ENCODE measurements at regions not wholly inside any gene's neighbourhood (a gene's known extent, or its start where the extent isn't known, plus 50 kb on each side); places are given as distances from the start of the nearest gene placed in this dataset.

- no peak for DNase-seq (ENCODE audit: low spot score)
Observed at GRCh38 chr18:78701771-78702396, 277.7 kb upstream of the SALL3 start.

GRCh38 chr18:78703291-78703690 lies 276.3 kb upstream of the SALL3 start:
- no peak for DNase-seq (ENCODE audit: low spot score)

GRCh38 chr18:78704971-78705461 lies 274.6 kb upstream of the SALL3 start:
- no peak for DNase-seq (ENCODE audit: low spot score)

DNA sequence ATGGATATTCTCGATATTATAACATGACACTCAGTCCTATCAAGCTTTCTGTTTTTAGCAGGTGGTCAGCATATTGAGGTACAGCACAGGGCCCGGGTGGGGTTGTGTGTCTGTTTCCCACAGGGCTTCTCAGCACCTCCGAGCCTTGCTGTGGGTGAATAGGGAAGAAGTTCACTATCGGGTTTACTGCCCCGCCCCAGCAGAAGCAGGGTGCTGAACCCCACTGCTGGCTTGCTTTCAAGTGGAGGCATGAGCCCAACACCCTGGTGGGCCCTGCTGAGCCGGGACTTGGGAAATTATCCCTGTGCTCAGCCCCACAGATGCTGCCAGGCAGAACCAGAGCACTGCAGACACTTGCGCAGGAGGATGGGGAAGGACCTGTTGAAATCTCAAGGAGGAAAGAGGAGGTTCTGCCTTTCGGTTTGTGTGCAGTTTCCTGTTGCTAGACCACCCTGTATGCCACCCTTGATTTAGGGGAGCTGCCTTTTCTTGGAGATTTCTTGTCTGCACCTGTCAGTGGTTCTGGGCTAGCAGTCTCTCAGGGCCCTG lies 270.3 kb upstream of the SALL3 start:
- no peak for DNase-seq (ENCODE audit: low spot score)

DNA sequence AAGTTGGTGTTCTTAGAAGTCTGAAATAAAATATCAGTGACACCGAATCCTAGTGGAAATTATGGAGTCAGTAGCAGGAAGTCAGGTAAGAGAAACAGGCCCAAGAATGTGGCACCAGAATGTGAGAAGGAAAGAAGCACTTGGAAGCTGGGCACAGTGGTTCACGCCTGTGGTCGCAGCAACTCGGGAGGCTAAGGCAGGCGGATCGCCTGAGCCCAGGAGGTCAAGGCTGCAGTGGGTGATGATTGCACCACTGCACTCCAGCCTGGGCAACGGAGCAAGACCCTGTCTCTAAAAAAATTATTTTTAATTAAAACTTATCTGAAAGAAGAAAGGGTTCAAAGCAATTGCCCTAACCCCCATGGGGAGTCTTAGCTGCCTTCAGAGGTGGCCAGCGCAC lies 268.3 kb upstream of the SALL3 start:
- DNase-seq (ENCODE audit: low spot score) = no peak

DNA sequence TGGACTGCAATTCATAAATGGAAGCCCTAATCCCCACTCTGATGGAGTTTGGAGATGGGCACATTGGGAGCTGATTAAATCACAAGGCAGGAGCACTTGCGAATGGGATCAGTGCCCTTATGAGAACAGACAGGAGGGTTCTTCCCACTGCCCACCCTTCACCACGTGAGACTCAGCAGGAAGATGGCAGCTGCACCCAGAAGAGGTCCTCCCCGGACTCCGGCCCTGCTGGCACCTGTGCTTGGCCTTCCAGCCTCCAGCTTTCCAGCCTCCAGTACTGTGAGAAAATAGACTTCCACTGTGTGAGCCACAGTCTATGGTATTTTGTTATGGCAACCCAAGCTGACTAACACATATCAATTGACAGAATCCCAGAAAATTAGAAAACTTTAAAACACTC lies 267.6 kb upstream of the SALL3 start:
- DNase-seq (ENCODE audit: low spot score) = no peak

- peak; percentile 32 for DNase-seq (ENCODE audit: low spot score)
Observed at GRCh38 chr18:78713069-78713468, 266.5 kb upstream of the SALL3 start.

DNA sequence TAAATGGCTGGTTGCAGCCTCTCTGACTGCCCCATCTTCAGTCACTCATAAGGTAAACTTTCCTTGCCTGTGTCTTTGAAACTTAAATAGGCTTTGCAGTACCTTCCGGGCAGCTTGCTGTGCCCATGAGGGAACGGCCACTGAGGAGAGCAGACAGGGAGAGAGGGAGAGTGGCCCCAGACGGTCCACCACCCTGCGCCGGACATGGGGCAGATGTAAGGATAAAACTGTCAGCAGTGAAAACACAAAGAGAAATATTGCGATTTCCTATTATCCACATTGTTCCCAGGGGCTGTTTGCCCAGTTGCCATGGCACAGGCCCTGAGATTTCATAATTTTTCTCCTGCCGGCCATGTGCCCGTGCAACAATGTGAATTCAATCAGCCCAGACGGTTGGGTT lies 265.9 kb upstream of the SALL3 start:
- no peak for DNase-seq (ENCODE audit: low spot score)

DNA sequence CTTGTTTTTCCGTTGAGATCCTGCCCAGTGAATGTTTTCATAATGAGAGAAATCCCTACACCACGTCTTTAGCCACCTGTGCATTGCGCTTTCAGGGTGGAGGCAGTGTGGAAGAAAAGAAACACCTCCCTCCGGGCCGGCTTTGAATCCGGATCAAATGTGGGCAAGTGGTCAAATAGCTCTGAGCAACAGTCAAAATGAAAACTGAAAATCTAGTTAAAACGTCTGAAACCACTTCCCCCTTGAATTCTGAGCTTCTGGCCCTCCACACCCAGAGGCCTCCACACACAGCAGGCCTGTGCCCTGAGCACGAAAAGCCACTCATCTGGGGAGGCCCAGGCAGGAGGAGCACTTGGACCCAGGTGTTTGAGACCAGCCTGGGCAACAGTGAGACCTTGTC lies 263.6 kb upstream of the SALL3 start:
- no peak for DNase-seq (ENCODE audit: low spot score)

DNA sequence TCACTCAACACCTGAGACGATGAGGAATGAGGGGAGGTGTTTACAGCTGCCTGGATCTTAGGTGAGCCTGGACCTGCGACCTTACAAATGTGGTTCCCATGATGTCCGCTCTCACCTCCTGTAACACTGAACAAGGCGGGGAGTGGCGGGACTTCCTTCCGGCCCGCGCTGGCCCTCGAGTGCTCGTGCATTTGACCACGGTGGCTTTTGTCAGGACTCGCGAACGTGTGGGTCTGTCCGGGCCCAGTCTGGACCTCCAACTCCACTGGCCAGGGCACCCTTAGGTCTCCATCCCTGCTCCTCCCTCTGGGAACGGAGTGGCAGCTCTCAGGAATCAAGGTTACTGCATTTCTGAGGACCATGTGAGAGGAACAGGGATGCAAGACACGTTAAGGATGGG lies 263.0 kb upstream of the SALL3 start:
- no peak for DNase-seq (ENCODE audit: low spot score)

DNA sequence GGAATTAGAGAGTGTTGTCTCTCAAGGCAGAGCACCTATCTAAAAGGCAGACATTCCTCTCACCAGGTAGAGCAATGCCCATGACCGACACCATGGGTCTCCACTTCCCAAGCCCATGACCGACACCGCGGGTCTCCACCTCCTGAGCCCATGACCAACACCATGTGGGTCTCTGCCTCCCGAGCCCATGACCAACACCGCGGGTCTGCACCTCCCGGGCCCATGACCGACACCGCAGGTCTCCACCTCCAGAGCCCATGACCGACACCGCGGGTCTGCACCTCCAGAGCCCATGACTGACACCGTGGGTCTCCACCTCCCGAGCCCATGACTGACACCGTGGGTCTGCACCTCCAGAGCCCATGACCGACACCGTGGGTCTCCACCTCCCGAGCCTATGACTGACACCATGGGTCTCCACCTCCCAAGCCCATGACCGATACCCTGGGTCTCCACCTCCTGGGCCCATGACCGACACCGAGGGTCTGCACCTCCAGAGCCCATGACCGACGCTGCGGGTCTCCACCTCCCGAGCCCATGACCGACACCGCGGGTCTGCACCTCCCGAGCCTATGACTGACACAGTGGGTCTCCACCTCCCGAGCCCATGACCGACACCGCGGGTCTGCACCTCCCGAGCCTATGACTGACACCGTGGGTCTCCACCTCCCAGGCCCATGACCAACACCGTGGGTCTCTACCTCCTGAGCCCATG lies 262.4 kb upstream of the SALL3 start:
- no peak for DNase-seq (ENCODE audit: low spot score)

GRCh38 chr18:78717766-78718150 lies 261.9 kb upstream of the SALL3 start:
- DNase-seq (ENCODE audit: low spot score) = no peak

DNA sequence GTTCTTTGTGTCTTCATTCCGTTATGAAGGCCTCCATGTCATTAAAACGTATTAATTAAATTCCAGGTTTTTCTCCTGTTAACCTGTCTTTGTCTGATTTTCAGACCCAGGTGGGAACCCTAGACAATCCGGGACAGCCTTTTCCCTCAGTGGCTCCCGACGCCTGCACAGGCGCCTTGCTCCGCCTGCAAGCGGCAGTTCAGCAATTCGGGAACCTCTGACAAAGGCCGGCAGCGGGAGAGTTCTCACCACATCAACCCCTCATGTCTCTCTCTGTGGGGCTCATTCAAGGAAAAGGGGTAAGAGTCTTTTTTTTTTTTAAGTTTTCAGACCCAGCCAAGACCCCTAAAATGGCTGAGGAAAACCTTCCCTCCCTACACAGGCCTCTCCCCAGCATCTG lies 259.8 kb upstream of the SALL3 start:
- no peak for DNase-seq (ENCODE audit: low spot score)

GRCh38 chr18:78720456-78721237 lies 259.0 kb upstream of the SALL3 start:
- no peak for DNase-seq (ENCODE audit: low spot score)

GRCh38 chr18:78721238-78721875 lies 258.3 kb upstream of the SALL3 start:
- no peak for DNase-seq (ENCODE audit: low spot score)

- DNase-seq (ENCODE audit: low spot score) = no peak
Observed at GRCh38 chr18:78721981-78722380, 257.6 kb upstream of the SALL3 start.

- DNase-seq (ENCODE audit: low spot score) = no peak
Observed at GRCh38 chr18:78722386-78722785, 257.2 kb upstream of the SALL3 start.

DNA sequence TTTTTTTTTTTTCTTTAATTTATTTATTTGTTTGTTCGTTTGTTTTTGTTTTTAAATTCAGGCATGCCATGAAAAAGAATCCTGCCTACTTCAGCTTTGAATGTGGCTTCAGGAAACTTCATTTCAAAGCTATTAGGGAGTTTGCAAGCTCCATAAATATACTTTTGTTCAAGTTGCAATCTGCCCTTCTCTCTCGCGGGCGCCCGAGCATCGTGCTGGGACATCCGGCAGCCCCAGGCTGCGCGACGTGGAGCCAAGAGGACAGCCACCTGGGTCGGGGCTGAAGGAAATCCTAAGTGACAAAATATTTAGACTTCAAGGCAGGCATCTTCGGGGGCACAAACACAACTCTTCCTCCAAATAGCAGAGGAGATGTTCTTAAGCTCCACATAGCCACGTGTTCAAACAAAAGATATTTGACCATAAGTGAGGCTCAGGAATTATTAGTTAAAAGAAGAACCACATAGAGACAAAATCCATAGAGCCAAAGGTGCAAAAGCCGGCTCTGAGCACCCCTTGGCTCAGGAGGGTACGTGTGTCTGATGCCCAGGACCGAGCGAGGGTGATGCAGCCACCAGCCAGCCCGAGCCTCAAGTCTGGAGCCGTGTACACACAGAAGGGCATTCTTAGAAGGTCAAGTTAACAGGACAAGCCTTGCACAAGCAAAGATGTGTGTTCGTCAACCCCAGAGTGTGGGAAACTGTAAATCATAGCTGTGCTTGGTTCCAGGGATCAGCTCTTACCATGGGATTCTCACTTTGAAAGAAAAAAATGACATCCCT lies 256.5 kb upstream of the SALL3 start:
- DNase-seq (ENCODE audit: low spot score) = no peak

DNA sequence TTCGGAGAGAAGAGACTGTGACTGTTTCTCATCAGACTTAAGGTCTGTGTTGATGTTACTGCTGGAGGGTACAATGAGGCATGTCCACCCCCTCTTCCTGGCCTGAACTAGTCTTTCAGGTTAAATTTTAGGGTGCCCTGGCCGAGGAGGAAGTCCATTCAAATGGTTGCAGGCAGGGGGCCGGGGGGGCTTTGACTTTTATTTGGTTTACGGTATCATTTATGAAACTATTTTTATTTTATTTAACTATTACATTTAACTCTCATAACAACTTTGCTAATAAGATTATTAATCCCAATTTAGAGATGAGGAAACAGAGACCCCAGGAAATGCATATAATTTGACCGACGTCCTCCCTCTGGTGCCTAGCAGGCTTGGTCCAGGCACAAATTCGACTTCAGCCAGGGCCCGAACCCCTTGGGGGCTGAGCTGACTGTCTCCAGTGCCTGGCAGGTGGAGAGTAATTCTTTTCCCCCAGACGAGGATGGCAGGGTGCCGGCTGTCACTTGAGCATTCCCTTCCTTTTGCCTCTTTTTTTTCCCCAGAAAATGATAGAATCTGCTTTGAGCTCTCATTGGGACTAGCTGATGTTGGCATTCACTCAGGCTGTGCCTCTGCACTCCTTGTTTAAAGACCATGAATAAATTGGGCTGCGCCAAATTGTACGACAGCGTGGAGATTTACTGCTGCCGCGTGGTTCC lies 255.3 kb upstream of the SALL3 start:
- DNase-seq (ENCODE audit: low spot score) = no peak

GRCh38 chr18:78725426-78725825 lies 254.2 kb upstream of the SALL3 start:
- no peak for DNase-seq (ENCODE audit: low spot score)
